ENCODE measurements at regions not wholly inside any gene's neighbourhood (a gene's known extent, or its start where the extent isn't known, plus 50 kb on each side); places are given as distances from the start of the nearest gene placed in this dataset.

DNA sequence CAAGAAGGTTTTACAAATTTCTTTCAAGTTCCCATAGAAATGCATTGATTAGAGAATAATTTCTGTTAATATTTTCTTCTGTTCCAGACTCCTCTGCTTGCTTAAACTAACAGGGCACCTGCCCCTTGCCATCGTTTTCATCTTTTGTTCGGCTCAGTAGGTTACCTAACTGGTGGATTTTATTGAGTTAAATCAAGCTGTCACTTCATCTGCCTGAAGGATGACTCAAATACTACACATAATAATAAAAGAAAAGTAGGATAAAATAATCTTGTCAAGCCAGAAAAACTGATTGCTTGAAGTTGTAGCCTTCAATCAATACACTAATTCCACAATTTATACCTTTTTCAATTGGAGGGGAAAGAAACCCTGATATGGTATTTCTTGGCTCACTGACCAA lies 234.0 kb downstream of the NR4A2 start:
- TF ChIP-seq, protein P1, sequence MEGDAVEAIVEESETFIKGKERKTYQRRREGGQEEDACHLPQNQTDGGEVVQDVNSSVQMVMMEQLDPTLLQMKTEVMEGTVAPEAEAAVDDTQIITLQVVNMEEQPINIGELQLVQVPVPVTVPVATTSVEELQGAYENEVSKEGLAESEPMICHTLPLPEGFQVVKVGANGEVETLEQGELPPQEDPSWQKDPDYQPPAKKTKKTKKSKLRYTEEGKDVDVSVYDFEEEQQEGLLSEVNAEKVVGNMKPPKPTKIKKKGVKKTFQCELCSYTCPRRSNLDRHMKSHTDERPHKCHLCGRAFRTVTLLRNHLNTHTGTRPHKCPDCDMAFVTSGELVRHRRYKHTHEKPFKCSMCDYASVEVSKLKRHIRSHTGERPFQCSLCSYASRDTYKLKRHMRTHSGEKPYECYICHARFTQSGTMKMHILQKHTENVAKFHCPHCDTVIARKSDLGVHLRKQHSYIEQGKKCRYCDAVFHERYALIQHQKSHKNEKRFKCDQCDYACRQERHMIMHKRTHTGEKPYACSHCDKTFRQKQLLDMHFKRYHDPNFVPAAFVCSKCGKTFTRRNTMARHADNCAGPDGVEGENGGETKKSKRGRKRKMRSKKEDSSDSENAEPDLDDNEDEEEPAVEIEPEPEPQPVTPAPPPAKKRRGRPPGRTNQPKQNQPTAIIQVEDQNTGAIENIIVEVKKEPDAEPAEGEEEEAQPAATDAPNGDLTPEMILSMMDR (IDR thresholded peaks at IDR 0.05; ENCODE audit: unreplicated experiment) = no peak
- Mint-ChIP-seq H3K36me3 (ENCODE audit: low read depth, unreplicated experiment) (no peaks in the 10 kb centered on the region), H3K4me1 (ENCODE audit: unreplicated experiment) (no peaks in the 10 kb centered on the region), H3K27me3 (ENCODE audit: unreplicated experiment) (no peaks in the 10 kb centered on the region), H3K4me3 (ENCODE audit: unreplicated experiment) (no peak overlapping the region), H3K27ac (ENCODE audit: unreplicated experiment) (no peak overlapping the region), H3K9me3 (ENCODE audit: unreplicated experiment) (no peaks in the 10 kb centered on the region)
- DNase-seq (ENCODE audit: low spot score) = no peak

- Mint-ChIP-seq H3K27ac (ENCODE audit: unreplicated experiment) (no peak overlapping the region), H3K27me3 (ENCODE audit: unreplicated experiment) (no peaks in the 10 kb centered on the region), H3K36me3 (ENCODE audit: low read depth, unreplicated experiment) (no peaks in the 10 kb centered on the region), H3K4me3 (ENCODE audit: unreplicated experiment) (no peak overlapping the region), H3K9me3 (ENCODE audit: unreplicated experiment) (no peaks in the 10 kb centered on the region), H3K4me1 (ENCODE audit: unreplicated experiment) (no peaks in the 10 kb centered on the region)
- no peak for DNase-seq (ENCODE audit: low spot score)
- TF ChIP-seq, protein P1 (IDR thresholded peaks at IDR 0.05; ENCODE audit: unreplicated experiment) = no peak
Measured at GRCh38 chr2:156088587-156088986, 243.9 kb downstream of the NR4A2 start.

DNA sequence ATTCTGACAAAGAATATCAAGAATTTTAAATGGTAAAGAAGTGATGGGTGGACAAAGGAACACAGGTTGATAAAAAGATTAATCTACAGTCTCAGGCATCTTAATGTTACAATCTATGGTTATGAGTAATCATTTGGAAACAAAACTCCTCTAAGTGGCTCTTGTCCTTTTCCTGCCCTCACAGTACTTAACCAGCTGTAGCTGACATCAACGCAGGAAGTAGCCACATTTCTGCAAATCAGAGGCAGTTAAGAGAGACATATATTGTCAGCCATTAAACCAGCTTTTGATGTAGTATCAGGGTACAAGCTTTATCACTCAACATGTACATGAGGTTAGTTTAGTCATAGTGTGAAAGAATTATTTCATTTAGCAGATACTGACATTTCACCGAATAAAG lies 244.6 kb downstream of the NR4A2 start:
- Mint-ChIP-seq H3K36me3 (ENCODE audit: low read depth, unreplicated experiment) (no peaks in the 10 kb centered on the region), H3K4me1 (ENCODE audit: unreplicated experiment) (no peaks in the 10 kb centered on the region), H3K4me3 (ENCODE audit: unreplicated experiment) (no peak overlapping the region), H3K9me3 (ENCODE audit: unreplicated experiment) (no peaks in the 10 kb centered on the region), H3K27ac (ENCODE audit: unreplicated experiment) (no peak overlapping the region), H3K27me3 (ENCODE audit: unreplicated experiment) (no peaks in the 10 kb centered on the region)
- DNase-seq (ENCODE audit: low spot score) = no peak
- TF ChIP-seq, protein P1 (IDR thresholded peaks at IDR 0.05; ENCODE audit: unreplicated experiment) = no peak

- Mint-ChIP-seq H3K27me3 (ENCODE audit: unreplicated experiment) (no peaks in the 10 kb centered on the region), H3K36me3 (ENCODE audit: low read depth, unreplicated experiment) (no peaks in the 10 kb centered on the region), H3K4me3 (ENCODE audit: unreplicated experiment) (no peak overlapping the region), H3K9me3 (ENCODE audit: unreplicated experiment) (no peaks in the 10 kb centered on the region), H3K4me1 (ENCODE audit: unreplicated experiment) (no peaks in the 10 kb centered on the region), H3K27ac (ENCODE audit: unreplicated experiment) (no peak overlapping the region)
- DNase-seq (ENCODE audit: low spot score) = no peak
- TF ChIP-seq, protein P1 (IDR thresholded peaks at IDR 0.05; ENCODE audit: unreplicated experiment) = no peak
Measured at GRCh38 chr2:156083763-156084493, 248.6 kb downstream of the NR4A2 start.

- Mint-ChIP-seq H3K27me3 (ENCODE audit: unreplicated experiment) (no peaks in the 10 kb centered on the region), H3K36me3 (ENCODE audit: low read depth, unreplicated experiment) (no peaks in the 10 kb centered on the region), H3K9me3 (ENCODE audit: unreplicated experiment) (no peaks in the 10 kb centered on the region), H3K4me1 (ENCODE audit: unreplicated experiment) (no peaks in the 10 kb centered on the region), H3K27ac (ENCODE audit: unreplicated experiment) (no peak overlapping the region), H3K4me3 (ENCODE audit: unreplicated experiment) (no peak overlapping the region)
- TF ChIP-seq, protein P1 (IDR thresholded peaks at IDR 0.05; ENCODE audit: unreplicated experiment) = no peak
- DNase-seq (ENCODE audit: low spot score) = no peak
Measured at GRCh38 chr2:156079845-156080244, 252.7 kb downstream of the NR4A2 start.
